HepG2 (cell line): ENCODE measurements at regions not wholly inside any gene's neighbourhood (a gene's known extent, or its start where the extent isn't known, plus 50 kb on each side); places are given as distances from the start of the nearest gene placed in this dataset.

Experiments used
- ATAC-seq: fragments of 200-7000 bp; cut with Tn5 transposase; 3 replicates; pipeline ENCODE4 v1.9.1; 2020; ENCODE audit warnings: mild to moderate bottlenecking, moderate library complexity
- BruUV-seq: library from RNA; stranded (reverse); fragments of 400-500 nt; replicated peaks from 2 replicates; lab custom pipeline; 2021; lab: Mats Ljungman, UMichigan
- CTCF ChIA-PET: fragments of 300-600 bp; formaldehyde crosslinking; extraction: SDS; loops from one replicate; lab custom pipeline; 2021; ENCODE audit warnings: low total read pairs, inconsistent platforms, low intra/inter-chr PET ratio; lab: Yijun Ruan, JAX
- POLR2A ChIA-PET: fragments of 350-600 bp; sonication (Branson Sonifier 250); formaldehyde crosslinking; loops from one replicate; lab custom pipeline; 2020; ENCODE audit warnings: antibody characterized with exemption, inconsistent platforms; lab: Yijun Ruan, JAX
- DNase-seq: peaks from one replicate; pipeline ENCODE4 v3.0.0-alpha.2; 2015; ENCODE audit warnings: low spot score
- FAIRE-seq: peaks from 3 replicates; lab custom pipeline; 2011; peaks lifted over from hg19 to GRCh38; lab: Jason Lieb, UNC
- H2AFZ ChIP-seq: one replicate; pipeline ENCODE4 v1.6.1; 2011; ENCODE audit warnings: low read length, inconsistent platforms
- H3K27ac ChIP-seq: fragments of 300-600 bp; 3 replicates; pipeline ENCODE4 v1.8.0; 2011; ENCODE audit warnings: mixed run types, mild to moderate bottlenecking, mixed read lengths, low read length, inconsistent platforms; ENCODE audit not compliant: insufficient read depth; ENCODE audit errors: extremely low read length
- H3K27me3 ChIP-seq, 2 experiments: fragments of 200-600 bp in 1 of 2; 2 replicates in 1 of 2; 3 replicates in 1 of 2; pipeline versions ENCODE4 v1.6.0 to v1.8.0; 2011; ENCODE audit warnings: low read length in 2 of 2, mild to moderate bottlenecking in 2 of 2, moderate library complexity in 2 of 2, inconsistent platforms in 1 of 2; ENCODE audit not compliant: insufficient read depth in 2 of 2, control insufficient read depth in 1 of 2
- H3K36me3 ChIP-seq, 2 experiments: fragments of 200-600 bp in 1 of 2; replicated peaks in 1 of 2; 2 replicates in 1 of 2; 3 replicates in 1 of 2; pipeline versions ENCODE4 v1.5.1 to v1.8.0; 2011; ENCODE audit warnings: low read length in 2 of 2, inconsistent platforms in 1 of 2; ENCODE audit not compliant: insufficient read depth in 2 of 2, control insufficient read depth in 1 of 2
- H3K4me1 ChIP-seq: 2 replicates; pipeline ENCODE4 v1.5.1; 2012; ENCODE audit warnings: low read length, inconsistent platforms; ENCODE audit not compliant: insufficient read depth
- H3K4me2 ChIP-seq: 2 replicates; pipeline ENCODE4 v1.6.0; 2011; ENCODE audit warnings: low read depth, low read length, inconsistent platforms
- H3K4me3 ChIP-seq, 3 experiments: fragments of 200-600 bp in 1 of 3; sonication (generic), shearing (Covaris generic) in 1 of 3; replicated peaks in 1 of 3; 2 replicates each; pipeline ENCODE4 v1.5.1; 2011 to 2016; ENCODE audit warnings: low read length in 3 of 3, inconsistent platforms in 2 of 3, low read depth in 2 of 3, mild to moderate bottlenecking in 2 of 3, control low read depth in 1 of 3, mixed read lengths in 1 of 3; ENCODE audit not compliant: insufficient read depth in 1 of 3
- H3K79me2 ChIP-seq: one replicate; pipeline ENCODE4 v1.6.1; 2011; ENCODE audit warnings: low read length, inconsistent platforms; ENCODE audit not compliant: insufficient read depth
- H3K9ac ChIP-seq: 2 replicates; pipeline ENCODE4 v1.6.0; 2011; ENCODE audit warnings: mild to moderate bottlenecking, low read depth, low read length, inconsistent platforms; ENCODE audit not compliant: insufficient read depth
- H3K9me3 ChIP-seq: 2 replicates; pipeline ENCODE4 v1.5.1; 2012; ENCODE audit warnings: mild to moderate bottlenecking, low read length
- H4K20me1 ChIP-seq: 2 replicates; pipeline ENCODE4 v1.6.0; 2011; ENCODE audit warnings: inconsistent platforms, mild to moderate bottlenecking, low read length, moderate library complexity; ENCODE audit not compliant: insufficient read depth
- ARID2 ChIP-seq: sonication (generic); formaldehyde crosslinking; IDR thresholded peaks from 2 replicates; pipeline ENCODE4 v1.8.1; 2022; ENCODE audit warnings: mild to moderate bottlenecking, missing genetic modification reagents, borderline replicate concordance
- ARNT2 ChIP-seq: sonication (generic); formaldehyde crosslinking; IDR thresholded peaks from 2 replicates; pipeline ENCODE4 v1.8.0; 2022; ENCODE audit warnings: mild to moderate bottlenecking, low read depth, missing genetic modification reagents, moderate library complexity
- KLF15 ChIP-seq: sonication (generic); formaldehyde crosslinking; IDR thresholded peaks from 2 replicates; pipeline ENCODE4 v1.8.1; 2023; ENCODE audit warnings: borderline replicate concordance, mild to moderate bottlenecking, inconsistent platforms, missing genetic modification reagents, mixed read lengths
- PHF21A ChIP-seq: sonication (generic); formaldehyde crosslinking; IDR thresholded peaks from 2 replicates; pipeline ENCODE4 v1.5.0; 2020; ENCODE audit warnings: mild to moderate bottlenecking, missing genetic modification reagents
- PHF8 ChIP-seq: sonication (generic); formaldehyde crosslinking; IDR thresholded peaks from 2 replicates; pipeline ENCODE4 v1.5.0; 2020; ENCODE audit warnings: missing genetic modification reagents
- POLR2A ChIP-seq, 2 experiments: IDR thresholded peaks; 2 replicates each; pipeline ENCODE4 v1.6.1; 2011; ENCODE audit warnings: low read depth in 2 of 2, low read length in 2 of 2, mild to moderate bottlenecking in 1 of 2, moderate library complexity in 1 of 2; ENCODE audit not compliant: insufficient read depth in 1 of 2
- PPARG ChIP-seq: conservative IDR thresholded peaks from 2 replicates; pipeline ENCODE4 v1.6.1; 2016; ENCODE audit warnings: missing biosample characterization, missing genetic modification reagents
- REPIN1 ChIP-seq: sonication (generic); formaldehyde crosslinking; IDR thresholded peaks from 2 replicates; pipeline ENCODE4 v1.8.0; 2022; ENCODE audit warnings: missing genetic modification reagents, low read depth, mild to moderate bottlenecking, borderline replicate concordance
- REST ChIP-seq, 2 experiments: IDR thresholded peaks; 2 replicates each; pipeline ENCODE4 v1.6.1; 2011 to 2012; ENCODE audit warnings: low read length in 2 of 2, borderline replicate concordance in 1 of 2, low read depth in 1 of 2, mild to moderate bottlenecking in 1 of 2, moderate library complexity in 1 of 2
- TAF1 ChIP-seq: sonication (generic); formaldehyde crosslinking; IDR thresholded peaks from 2 replicates; pipeline ENCODE4 v1.4.0; 2020; ENCODE audit warnings: missing genetic modification reagents
- TBX3 ChIP-seq: fragments of 450-650 bp; IDR thresholded peaks from 2 replicates; pipeline ENCODE4 v1.6.1; 2017; ENCODE audit warnings: antibody characterized with exemption, mild to moderate bottlenecking, inconsistent platforms, borderline replicate concordance
- ZFP82 ChIP-seq: sonication (generic); formaldehyde crosslinking; IDR thresholded peaks from 2 replicates; pipeline ENCODE4 v1.5.1; 2020; ENCODE audit warnings: mild to moderate bottlenecking, missing genetic modification reagents, borderline replicate concordance
- ZNF207 ChIP-seq: fragments of 450-650 bp; IDR thresholded peaks from 2 replicates; pipeline ENCODE4 v1.6.1; 2016; ENCODE audit warnings: antibody characterized with exemption, borderline replicate concordance
- WGBS: methylation state at CpG from one replicate; pipeline ENCODE4 v1.1.6; 2017; ENCODE audit warnings: low lambda C conversion rate; 5-methylcytosine and 5-hydroxymethylcytosine counted together
- in situ Hi-C: cut with HindIII; loops from 2 replicates; pipeline ENCODE4 v1.10.0; 2017; ENCODE audit warnings: low pct_unique_long_range_greater_than_20kb; ENCODE audit not compliant: extremely low pct_ligation_motif_present
- intact Hi-C: fragments of 100-400 bp; cut with micrococcal nuclease; formaldehyde crosslinking; loops from one replicate; pipeline ENCODE4 v1.10.0; 2022; ENCODE audit not compliant: unreplicated experiment
- TF ChIP-seq, protein P1 (sequence below): sonication (generic); formaldehyde crosslinking; IDR thresholded peaks from 2 replicates; pipeline ENCODE4 v1.4.0; 2020; ENCODE audit warnings: missing genetic modification reagents
- TF ChIP-seq, protein P2 (sequence below): sonication (generic); formaldehyde crosslinking; IDR thresholded peaks from 2 replicates; pipeline ENCODE4 v1.4.0; 2020; ENCODE audit warnings: missing genetic modification reagents, borderline replicate concordance

DNA sequence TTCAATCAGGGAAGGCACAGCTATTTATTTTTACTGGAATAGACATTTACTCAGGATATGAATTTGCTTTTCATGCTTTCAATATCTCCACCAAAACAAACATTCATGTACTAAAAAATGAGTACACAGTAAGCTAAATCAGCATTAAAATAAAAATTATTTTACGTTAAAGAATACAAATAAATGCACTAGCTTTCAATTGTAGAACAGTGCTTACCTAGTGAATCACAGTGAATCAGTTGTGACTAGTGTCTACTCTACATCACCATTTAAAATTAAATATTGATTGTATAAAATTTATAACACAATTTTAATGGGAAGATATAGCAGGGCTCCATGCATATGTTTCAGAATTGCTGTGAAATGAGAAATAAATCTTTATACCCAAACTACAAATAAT lies 929.6 kb upstream of the ATXN8OS start (continued):
- TF ChIP-seq PHF21A (CRISPR knock-in tag) (no peak), TAF1 (no peak), PPARG (no peak), REST (IDR thresholded peaks at IDR 0.05; ENCODE audit: borderline replicate concordance in 1 of 2, low read depth in 1 of 2, low read length in 2 of 2) (no peak)
- TF ChIP-seq, protein P1, sequence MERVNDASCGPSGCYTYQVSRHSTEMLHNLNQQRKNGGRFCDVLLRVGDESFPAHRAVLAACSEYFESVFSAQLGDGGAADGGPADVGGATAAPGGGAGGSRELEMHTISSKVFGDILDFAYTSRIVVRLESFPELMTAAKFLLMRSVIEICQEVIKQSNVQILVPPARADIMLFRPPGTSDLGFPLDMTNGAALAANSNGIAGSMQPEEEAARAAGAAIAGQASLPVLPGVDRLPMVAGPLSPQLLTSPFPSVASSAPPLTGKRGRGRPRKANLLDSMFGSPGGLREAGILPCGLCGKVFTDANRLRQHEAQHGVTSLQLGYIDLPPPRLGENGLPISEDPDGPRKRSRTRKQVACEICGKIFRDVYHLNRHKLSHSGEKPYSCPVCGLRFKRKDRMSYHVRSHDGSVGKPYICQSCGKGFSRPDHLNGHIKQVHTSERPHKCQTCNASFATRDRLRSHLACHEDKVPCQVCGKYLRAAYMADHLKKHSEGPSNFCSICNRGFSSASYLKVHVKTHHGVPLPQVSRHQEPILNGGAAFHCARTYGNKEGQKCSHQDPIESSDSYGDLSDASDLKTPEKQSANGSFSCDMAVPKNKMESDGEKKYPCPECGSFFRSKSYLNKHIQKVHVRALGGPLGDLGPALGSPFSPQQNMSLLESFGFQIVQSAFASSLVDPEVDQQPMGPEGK (CRISPR knock-in tag), result no peak

DNA sequence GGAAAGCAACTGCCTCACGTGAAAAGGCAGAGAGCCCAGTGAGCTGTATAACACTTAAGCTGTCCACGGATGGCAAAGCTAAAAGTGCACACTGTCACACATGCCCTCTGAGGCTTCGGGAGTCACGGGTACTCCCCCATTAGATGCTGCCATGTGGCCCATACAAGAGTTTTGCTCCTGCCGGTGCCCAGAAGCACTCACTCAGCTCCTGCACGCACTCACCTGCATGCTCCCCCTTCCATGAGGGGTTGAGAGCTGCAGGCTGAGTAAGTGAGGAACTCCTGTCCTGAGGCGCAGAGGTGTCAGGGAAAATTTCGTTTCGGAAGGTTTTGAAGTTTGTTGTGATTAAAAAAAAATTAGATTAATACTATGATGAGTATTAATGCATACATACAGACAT lies 939.2 kb upstream of the ATXN8OS start:
- Histone ChIP-seq H2AFZ (no peak overlapping the region), H3K9me3 (no peaks in the 10 kb centered on the region), H3K4me1 (no peaks in the 10 kb centered on the region), H4K20me1 (no peaks in the 10 kb centered on the region; the same call in 1 of the 2 replicates), H3K36me3 (no peaks in the 10 kb centered on the region), H3K79me2 (no peaks in the 10 kb centered on the region), H3K9ac (no peak overlapping the region), H3K27ac (no peak overlapping the region), H3K27me3 (no peaks in the 10 kb centered on the region), H3K4me3 (no peak overlapping the region), H3K4me2 (no peak overlapping the region)
- DNase-seq, result no peak
- ATAC-seq, result peak; percentile 51
- BruUV-seq, result no TSS peak
- 10% methylated on average over 8 of the region's 9 CpGs for WGBS
- POLR2A ChIA-PET, result no interaction called here
- CTCF ChIA-PET, result no interaction called here
- in situ Hi-C loops, result no loop called here
- no peak for FAIRE-seq
- intact Hi-C loops, result no loop called here
- TF ChIP-seq POLR2A (IDR thresholded peaks at IDR 0.05; ENCODE audit: insufficient read depth in 1 of 2, low read depth in 2 of 2, low read length in 2 of 2) (no peak), REPIN1 (CRISPR knock-in tag) (no peak), ZNF207 (no peak), PHF8 (CRISPR knock-in tag) (no peak), ZFP82 (CRISPR knock-in tag) (no peak), KLF15 (CRISPR knock-in tag) (no peak), ARNT2 (CRISPR knock-in tag) (no peak), ARID2 (CRISPR knock-in tag) (no peak), TBX3 (no peak)
- TF ChIP-seq, protein P2, sequence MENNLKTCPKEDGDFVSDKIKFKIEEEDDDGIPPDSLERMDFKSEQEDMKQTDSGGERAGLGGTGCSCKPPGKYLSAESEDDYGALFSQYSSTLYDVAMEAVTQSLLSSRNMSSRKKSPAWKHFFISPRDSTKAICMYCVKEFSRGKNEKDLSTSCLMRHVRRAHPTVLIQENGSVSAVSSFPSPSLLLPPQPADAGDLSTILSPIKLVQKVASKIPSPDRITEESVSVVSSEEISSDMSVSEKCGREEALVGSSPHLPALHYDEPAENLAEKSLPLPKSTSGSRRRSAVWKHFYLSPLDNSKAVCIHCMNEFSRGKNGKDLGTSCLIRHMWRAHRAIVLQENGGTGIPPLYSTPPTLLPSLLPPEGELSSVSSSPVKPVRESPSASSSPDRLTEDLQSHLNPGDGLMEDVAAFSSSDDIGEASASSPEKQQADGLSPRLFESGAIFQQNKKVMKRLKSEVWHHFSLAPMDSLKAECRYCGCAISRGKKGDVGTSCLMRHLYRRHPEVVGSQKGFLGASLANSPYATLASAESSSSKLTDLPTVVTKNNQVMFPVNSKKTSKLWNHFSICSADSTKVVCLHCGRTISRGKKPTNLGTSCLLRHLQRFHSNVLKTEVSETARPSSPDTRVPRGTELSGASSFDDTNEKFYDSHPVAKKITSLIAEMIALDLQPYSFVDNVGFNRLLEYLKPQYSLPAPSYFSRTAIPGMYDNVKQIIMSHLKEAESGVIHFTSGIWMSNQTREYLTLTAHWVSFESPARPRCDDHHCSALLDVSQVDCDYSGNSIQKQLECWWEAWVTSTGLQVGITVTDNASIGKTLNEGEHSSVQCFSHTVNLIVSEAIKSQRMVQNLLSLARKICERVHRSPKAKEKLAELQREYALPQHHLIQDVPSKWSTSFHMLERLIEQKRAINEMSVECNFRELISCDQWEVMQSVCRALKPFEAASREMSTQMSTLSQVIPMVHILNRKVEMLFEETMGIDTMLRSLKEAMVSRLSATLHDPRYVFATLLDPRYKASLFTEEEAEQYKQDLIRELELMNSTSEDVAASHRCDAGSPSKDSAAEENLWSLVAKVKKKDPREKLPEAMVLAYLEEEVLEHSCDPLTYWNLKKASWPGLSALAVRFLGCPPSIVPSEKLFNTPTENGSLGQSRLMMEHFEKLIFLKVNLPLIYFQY, result no peak
